CD4-positive, alpha-beta T cell (primary cell): ENCODE measurements at regions not wholly inside any gene's neighbourhood (a gene's known extent, or its start where the extent isn't known, plus 50 kb on each side); places are given as distances from the start of the nearest gene placed in this dataset.
"Not testable (repeated sequence)": the region's sequence is repeated elsewhere in the genome, so short reads cannot be mapped to it uniquely, and the experiment has no call there.

Experiments used
- ATAC-seq: fragments of 200-7000 bp; cut with Tn5 transposase; one replicate; pipeline ENCODE4 v1.10.0; 2022; ENCODE audit warnings: mild to moderate bottlenecking; ENCODE audit not compliant: poor library complexity
- CTCF ChIA-PET: fragments of 350-600 bp; sonication (Branson Sonifier 250); formaldehyde crosslinking; loops from one replicate; lab custom pipeline; 2021; ENCODE audit warnings: antibody characterized with exemption, inconsistent platforms; lab: Charles Lee
- POLR2A ChIA-PET: fragments of 350-600 bp; sonication (Branson Sonifier 250); formaldehyde crosslinking; loops from one replicate; lab custom pipeline; 2021; ENCODE audit warnings: antibody characterized with exemption, inconsistent platforms; lab: Charles Lee
- DNase-seq, 14 experiments: peaks; one replicate each; pipeline ENCODE4 v3.0.0-alpha.2; 2013 to 2020; ENCODE audit warnings: mixed read lengths in 2 of 14
- H3K27ac ChIP-seq, 2 donors: one replicate each; pipeline versions ENCODE4 v1.5.1 to v1.7.0; 2013; ENCODE audit warnings: low read length in 2 of 2, low read depth in 1 of 2, mild to moderate bottlenecking in 1 of 2
- H3K27me3 ChIP-seq, 2 experiments: 1 replicate in 1 of 2; 2 replicates in 1 of 2; pipeline versions ENCODE4 v1.6.1 to v1.7.0; 2013; ENCODE audit warnings: low read length in 2 of 2, control low read depth in 1 of 2, mild to moderate bottlenecking in 1 of 2, moderate library complexity in 1 of 2; ENCODE audit not compliant: insufficient read depth in 2 of 2, control insufficient read depth in 1 of 2
- H3K36me3 ChIP-seq: one replicate; pipeline ENCODE4 v1.6.1; 2013; ENCODE audit warnings: low read length, control low read depth; ENCODE audit not compliant: insufficient read depth
- H3K4me1 ChIP-seq: one replicate; pipeline ENCODE4 v1.6.1; 2013; ENCODE audit warnings: low read length, control low read depth; ENCODE audit not compliant: insufficient read depth
- H3K4me3 ChIP-seq: one replicate; pipeline ENCODE4 v1.5.1; 2013; ENCODE audit warnings: mild to moderate bottlenecking, low read length, moderate library complexity
- H3K9me3 ChIP-seq, 2 experiments: 1 replicate in 1 of 2; 2 replicates in 1 of 2; pipeline versions ENCODE4 v1.6.1 to v1.7.0; 2013; ENCODE audit warnings: low read length in 2 of 2, mild to moderate bottlenecking in 2 of 2, control low read depth in 1 of 2, moderate library complexity in 1 of 2; ENCODE audit not compliant: control insufficient read depth in 1 of 2, insufficient read depth in 1 of 2
- H3K27ac Mint-ChIP-seq: one replicate; pipeline ENCODE4 v1.8.0; 2020; ENCODE audit warnings: mixed read lengths
- H3K27me3 Mint-ChIP-seq: one replicate; pipeline ENCODE4 v1.8.0; 2021; ENCODE audit warnings: mixed read lengths
- H3K36me3 Mint-ChIP-seq: one replicate; pipeline ENCODE4 v1.8.0; 2021; ENCODE audit warnings: low read depth, mixed read lengths
- H3K4me1 Mint-ChIP-seq: one replicate; pipeline ENCODE4 v1.8.0; 2021; ENCODE audit warnings: low read depth, mixed read lengths
- H3K4me3 Mint-ChIP-seq: one replicate; pipeline ENCODE4 v1.8.0; 2020; ENCODE audit warnings: mild to moderate bottlenecking, mixed read lengths
- H3K9me3 Mint-ChIP-seq: one replicate; pipeline ENCODE4 v1.8.0; 2020; ENCODE audit warnings: mixed read lengths
- CTCF ChIP-seq: fragments of 200-600 bp; IDR thresholded peaks from one replicate; pipeline ENCODE4 v1.8.0; 2022; ENCODE audit warnings: antibody characterized with exemption, mild to moderate bottlenecking
- intact Hi-C, 2 experiments: fragments of 100-400 bp; cut with DNase I in 1 of 2; cut with micrococcal nuclease in 1 of 2; formaldehyde crosslinking; loops; one replicate each; pipeline versions ENCODE4 v1.15.1 to v1.9.0; 2023 to 2025; cut with DNase I, micrococcal nuclease

DNA sequence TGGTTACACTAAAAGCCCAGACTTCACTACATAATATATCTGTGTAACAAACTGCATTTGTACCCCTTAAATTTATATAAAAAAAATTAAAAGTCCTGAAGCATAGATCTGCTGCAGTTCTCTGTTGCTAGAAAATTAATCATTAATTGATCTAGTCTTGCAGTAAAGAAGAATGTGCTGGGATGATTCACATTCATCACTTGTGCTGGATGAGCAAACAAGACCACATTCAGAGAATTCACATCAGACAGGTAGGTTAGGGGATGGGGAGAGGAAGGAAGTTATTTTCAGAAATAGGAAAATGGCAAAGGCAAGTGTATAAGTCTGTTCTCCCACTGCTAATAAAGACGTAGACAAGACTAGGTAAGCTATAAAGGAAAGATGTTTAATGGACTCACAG, 1019.0 kb downstream of the KCNMA1 start:
- no peak for ATAC-seq
- no peaks in the 10 kb centered on the region for H3K27me3 Mint-ChIP-seq
- Histone ChIP-seq H3K9me3 (no peaks in the 10 kb centered on the region), H3K36me3 (no peaks in the 10 kb centered on the region), H3K27ac (no peak overlapping the region), H3K4me1 (no peaks in the 10 kb centered on the region), H3K4me3 (no peak overlapping the region), H3K27me3 (no peaks in the 10 kb centered on the region)
- no peak overlapping the region for H3K27ac Mint-ChIP-seq
- intact Hi-C loops = no loop called here
- ChIA-PET POLR2A (no interaction called here), CTCF (no interaction called here)
- no peaks in the 10 kb centered on the region for H3K4me1 Mint-ChIP-seq
- DNase-seq = no peak
- H3K4me3 Mint-ChIP-seq = no peak overlapping the region
- H3K36me3 Mint-ChIP-seq = no peaks in the 10 kb centered on the region
- H3K9me3 Mint-ChIP-seq = peaks cover 24% of the 10 kb centered on the region
- no peak for TF ChIP-seq CTCF

DNA sequence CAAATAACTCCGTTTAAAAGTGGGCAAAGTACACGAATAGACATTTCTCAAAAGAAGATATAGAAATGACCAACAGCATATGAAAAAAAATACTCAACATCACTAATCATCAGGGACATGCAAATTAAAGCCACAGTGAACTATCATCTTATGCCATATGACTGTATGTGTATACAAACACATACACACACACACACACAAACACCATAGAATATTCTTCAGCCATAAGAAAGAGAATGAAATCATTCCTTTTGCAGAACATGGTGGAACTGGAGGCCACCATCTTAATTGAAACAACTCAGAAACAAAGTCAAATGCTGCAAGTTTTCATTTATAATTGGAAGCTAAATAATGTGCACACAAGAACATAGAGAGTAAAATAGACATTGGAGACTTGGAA, 1019.4 kb downstream of the KCNMA1 start:
- no peaks in the 10 kb centered on the region for H3K36me3 Mint-ChIP-seq
- H3K9me3 Mint-ChIP-seq = peaks cover 24% of the 10 kb centered on the region
- no peaks in the 10 kb centered on the region for H3K27me3 ChIP-seq
- TF ChIP-seq CTCF = no peak
- H3K27ac Mint-ChIP-seq = no peak overlapping the region
- CTCF ChIA-PET = no interaction called here
- no peak overlapping the region for H3K4me3 Mint-ChIP-seq
- H3K36me3 ChIP-seq = no peaks in the 10 kb centered on the region
- no peaks in the 10 kb centered on the region for H3K4me1 Mint-ChIP-seq
- H3K27ac ChIP-seq = no peak overlapping the region
- no peak overlapping the region for H3K4me3 ChIP-seq
- intact Hi-C loops = no loop called here
- no peak for ATAC-seq
- POLR2A ChIA-PET = no interaction called here
- no peaks in the 10 kb centered on the region for H3K9me3 ChIP-seq
- DNase-seq = no peak
- H3K4me1 ChIP-seq = no peaks in the 10 kb centered on the region
- H3K27me3 Mint-ChIP-seq = no peaks in the 10 kb centered on the region

- H3K36me3 Mint-ChIP-seq, H3K9me3 ChIP-seq, DNase-seq, intact Hi-C loops, CTCF ChIA-PET, H3K4me1 Mint-ChIP-seq, H3K4me3 Mint-ChIP-seq, H3K4me3 ChIP-seq, H3K4me1 ChIP-seq, H3K27ac ChIP-seq, H3K27ac Mint-ChIP-seq, H3K27me3 Mint-ChIP-seq, ATAC-seq, POLR2A ChIA-PET, H3K36me3 ChIP-seq, H3K27me3 ChIP-seq: not testable (repeated sequence)
- peaks cover 24% of the 10 kb centered on the region for H3K9me3 Mint-ChIP-seq
Measured at GRCh38 chr10:76616666-76617065, 1020.9 kb downstream of the KCNMA1 start.

- no peak overlapping the region for H3K27ac Mint-ChIP-seq
- H3K4me1 Mint-ChIP-seq = no peaks in the 10 kb centered on the region
- Histone ChIP-seq H3K27me3 (no peaks in the 10 kb centered on the region), H3K9me3 (no peaks in the 10 kb centered on the region), H3K36me3 (no peaks in the 10 kb centered on the region), H3K4me3 (no peak overlapping the region), H3K4me1 (no peaks in the 10 kb centered on the region), H3K27ac (no peak overlapping the region)
- ATAC-seq (no peak), DNase-seq (no peak)
- H3K9me3 Mint-ChIP-seq = peaks cover 20% of the 10 kb centered on the region
- no peak overlapping the region for H3K4me3 Mint-ChIP-seq
- ChIA-PET CTCF (no interaction called here), POLR2A (no interaction called here)
- TF ChIP-seq CTCF = no peak
- intact Hi-C loops = no loop called here
- no peaks in the 10 kb centered on the region for H3K27me3 Mint-ChIP-seq
- no peaks in the 10 kb centered on the region for H3K36me3 Mint-ChIP-seq
Measured at GRCh38 chr10:76615049-76615448, 1022.6 kb downstream of the KCNMA1 start.
